ENCODE measurements at regions not wholly inside any gene's neighbourhood (a gene's known extent, or its start where the extent isn't known, plus 50 kb on each side); places are given as distances from the start of the nearest gene placed in this dataset.

- Histone ChIP-seq H2BK5ac (ENCODE audit: low read depth, low read length, poor library complexity, severe bottlenecking) (no peak overlapping the region), H2BK15ac (ENCODE audit: low read depth, low read length) (no peak overlapping the region), H3K4ac (ENCODE audit: low read depth, low read length) (no peak overlapping the region), H3K27me3 (ENCODE audit: control insufficient read depth, insufficient read depth, low read length) (no peaks in the 10 kb centered on the region), H3K18ac (ENCODE audit: low read depth, low read length) (no peak overlapping the region), H4K8ac (ENCODE audit: low read depth in 2 of 2, low read length in 2 of 2) (no peak overlapping the region), H4K5ac (ENCODE audit: low read depth, low read length) (no peak overlapping the region), H2AK5ac (ENCODE audit: low read depth, low read length) (no peak overlapping the region), H3K79me1 (ENCODE audit: low read depth in 1 of 2, low read length in 2 of 2) (no peaks in the 10 kb centered on the region), H2AK9ac (replicated peaks; ENCODE audit: low read depth, low read length, poor library complexity) (no peak overlapping the region), H3K56ac (ENCODE audit: extremely low read depth, insufficient read depth, low read length) (no peak overlapping the region), H3K4me2 (ENCODE audit: low read depth, low read length) (no peak overlapping the region), H3K4me1 (ENCODE audit: control insufficient read depth, insufficient read depth, low read length) (no peaks in the 10 kb centered on the region), H3K27ac (ENCODE audit: insufficient read depth, low read length) (no peak overlapping the region), H3K4me3 (ENCODE audit: insufficient read depth, low read depth, low read length) (no peak overlapping the region), H4K91ac (ENCODE audit: insufficient read depth, low read depth, low read length) (no peak overlapping the region), H3K23ac (ENCODE audit: low read depth, low read length) (no peak overlapping the region), H3K36me3 (ENCODE audit: control insufficient read depth, insufficient read depth, low read length) (no peaks in the 10 kb centered on the region), H4K20me1 (ENCODE audit: insufficient read depth, low read length) (no peaks in the 10 kb centered on the region), H3K9me3 (ENCODE audit: control insufficient read depth, insufficient read depth, low read length) (peaks cover 8% of the 10 kb centered on the region; the same call in 1 of the 2 replicates), H3K9me1 (ENCODE audit: insufficient read depth, low read length) (no peaks in the 10 kb centered on the region), H2BK20ac (ENCODE audit: low read depth, low read length) (no peak overlapping the region), H3K14ac (replicated peaks; ENCODE audit: low read depth, low read length) (no peak overlapping the region), H2BK120ac (ENCODE audit: low read depth, low read length) (no peak overlapping the region), H3K9ac (ENCODE audit: low read depth, low read length) (no peak overlapping the region), H2AFZ (replicated peaks; ENCODE audit: low read length, poor library complexity) (no peak overlapping the region)
- intact Hi-C loops (cut with micrococcal nuclease): no loop called here
- ATAC-seq (ENCODE audit: low read depth) (no peak), DNase-seq (no peak)
- dilution Hi-C loops (cut with HindIII; ENCODE audit: low sequenced_read_pairs, unreplicated experiment): no loop called here
- no peak for TF ChIP-seq CEBPB (IDR thresholded peaks at IDR 0.05; ENCODE audit: low read depth, low read length)
- TF ChIP-seq MAZ (IDR thresholded peaks at IDR 0.05; ENCODE audit: borderline replicate concordance, low read depth, low read length): no peak
- TF ChIP-seq USF2 (IDR thresholded peaks at IDR 0.05; ENCODE audit: low read depth, low read length): no peak
- TF ChIP-seq MXI1 (IDR thresholded peaks at IDR 0.05; ENCODE audit: borderline replicate concordance, low read depth, low read length): no peak
- no peak for TF ChIP-seq BHLHE40 (IDR thresholded peaks at IDR 0.05; ENCODE audit: low read depth, low read length)
- TF ChIP-seq MAFK (IDR thresholded peaks at IDR 0.05; ENCODE audit: low read depth, low read length): no peak
- TF ChIP-seq SMC3 (IDR thresholded peaks at IDR 0.05; ENCODE audit: low read depth, low read length): no peak
- no peak for TF ChIP-seq POLR2A (IDR thresholded peaks at IDR 0.05; ENCODE audit: low read depth, low read length)
- no peak for TF ChIP-seq RFX5 (IDR thresholded peaks at IDR 0.05; ENCODE audit: low read depth, low read length)
- no peak for TF ChIP-seq ELK1 (IDR thresholded peaks at IDR 0.05; ENCODE audit: borderline replicate concordance, low read depth, low read length)
- no peak for TF ChIP-seq FOS (IDR thresholded peaks at IDR 0.05; ENCODE audit: low read depth, low read length)
- no peak for TF ChIP-seq NFE2L2 (IDR thresholded peaks at IDR 0.05; ENCODE audit: low read depth, low read length)
- no peak for TF ChIP-seq RCOR1 (IDR thresholded peaks at IDR 0.05; ENCODE audit: insufficient replicate concordance, low read length)
- TF ChIP-seq RAD21 (IDR thresholded peaks at IDR 0.05; ENCODE audit: low read length): no peak
- ChIA-PET POLR2A (ENCODE audit: unreplicated experiment) (no interaction called here), CTCF (no interaction called here)
- WGBS, 2 experiments (ENCODE audit: extremely low coverage in 2 of 2, insufficient read length in 1 of 2): 0% methylated on average over 1 of the region's 7 CpGs; no CpG with 5 or more reads in 1 of the 2 experiments
- in situ Hi-C loops (cut with MboI; ENCODE audit: low sequenced_read_pairs): no loop called here
- BruUV-seq (replicated peaks): no TSS peak
Measured at GRCh38 chr2:94759211-94759610, 112.0 kb upstream of the TEKT4 start.
